Prostate gland (tissue), 2 donors: ENCODE measurements at regions not wholly inside any gene's neighbourhood (a gene's known extent, or its start where the extent isn't known, plus 50 kb on each side); places are given as distances from the start of the nearest gene placed in this dataset.

Experiments used
- DNase-seq: peaks from one replicate; pipeline ENCODE4 v3.0.0-alpha.2; 2019; ENCODE audit warnings: low spot score
- H3K27ac ChIP-seq, 2 donors: fragments of 200-600 bp; sonication (generic); 2 replicates each; pipeline ENCODE4 v1.5.1; 2017 to 2019
- H3K27me3 ChIP-seq: fragments of 200-600 bp; sonication (generic); replicated peaks from 2 replicates; pipeline ENCODE4 v1.5.1; 2019; ENCODE audit not compliant: insufficient read depth
- H3K36me3 ChIP-seq, 2 donors: fragments of 200-600 bp; sonication (generic); 1 replicate in 1 of 2; 2 replicates in 1 of 2; pipeline versions ENCODE4 v1.5.1 to v1.8.1; 2017 to 2019
- H3K4me1 ChIP-seq: fragments of 200-600 bp; sonication (generic); replicated peaks from 2 replicates; pipeline ENCODE4 v1.5.1; 2019
- H3K4me3 ChIP-seq, 2 donors: fragments of 200-600 bp; sonication (generic); 2 replicates each; pipeline ENCODE4 v1.5.1; 2017 to 2019
- H3K9me3 ChIP-seq: fragments of 200-600 bp; sonication (generic); 2 replicates; pipeline ENCODE4 v1.5.1; 2017
- POLR2A ChIP-seq: fragments of 450-650 bp; IDR thresholded peaks from one replicate; pipeline ENCODE4 v1.6.1; 2016; ENCODE audit warnings: antibody characterized with exemption, mild to moderate bottlenecking
- POLR2AphosphoS5 ChIP-seq: sonication (generic); formaldehyde crosslinking; IDR thresholded peaks from one replicate; pipeline ENCODE4 v1.6.1; 2017; ENCODE audit warnings: antibody characterized with exemption
- WGBS: methylation state at CpG from one replicate; pipeline ENCODE4 v1.1.5; 2018; 5-methylcytosine and 5-hydroxymethylcytosine counted together
- intact Hi-C: fragments of 100-400 bp; cut with DNase I; formaldehyde crosslinking; loops from one replicate; pipeline ENCODE4 v1.14.2; 2022
- TF ChIP-seq, protein P1 (sequence below), 4 experiments: fragments of 200-600 bp in 2 of 4; fragments of 450-650 bp in 2 of 4; sonication (generic) in 2 of 4; IDR thresholded peaks; 1 replicate in 3 of 4; 2 replicates in 1 of 4; pipeline ENCODE4 v1.5.1; 2016 to 2019; ENCODE audit warnings: antibody characterized with exemption in 4 of 4, mild to moderate bottlenecking in 2 of 4, moderate library complexity in 2 of 4

DNA sequence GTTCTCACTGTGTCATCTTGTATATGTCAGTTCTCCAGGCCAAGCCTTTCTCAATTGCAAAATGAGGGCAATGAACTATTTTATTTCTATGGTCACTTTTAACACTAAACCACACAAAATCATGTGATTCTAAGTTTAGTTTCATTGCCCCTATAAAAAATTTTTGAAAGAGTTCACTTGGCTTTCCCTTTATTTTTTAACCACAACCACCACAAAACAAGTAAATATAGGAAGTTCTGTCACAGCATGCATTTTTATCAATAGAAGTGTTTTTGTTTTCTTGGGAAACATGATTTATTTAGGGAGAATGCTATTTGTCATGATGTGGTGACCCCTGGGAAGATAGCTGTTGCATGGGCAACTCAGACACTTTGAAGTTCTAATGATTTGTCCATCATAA lies 169.1 kb downstream of the CSNK1G3 start:
- TF ChIP-seq, protein P1, sequence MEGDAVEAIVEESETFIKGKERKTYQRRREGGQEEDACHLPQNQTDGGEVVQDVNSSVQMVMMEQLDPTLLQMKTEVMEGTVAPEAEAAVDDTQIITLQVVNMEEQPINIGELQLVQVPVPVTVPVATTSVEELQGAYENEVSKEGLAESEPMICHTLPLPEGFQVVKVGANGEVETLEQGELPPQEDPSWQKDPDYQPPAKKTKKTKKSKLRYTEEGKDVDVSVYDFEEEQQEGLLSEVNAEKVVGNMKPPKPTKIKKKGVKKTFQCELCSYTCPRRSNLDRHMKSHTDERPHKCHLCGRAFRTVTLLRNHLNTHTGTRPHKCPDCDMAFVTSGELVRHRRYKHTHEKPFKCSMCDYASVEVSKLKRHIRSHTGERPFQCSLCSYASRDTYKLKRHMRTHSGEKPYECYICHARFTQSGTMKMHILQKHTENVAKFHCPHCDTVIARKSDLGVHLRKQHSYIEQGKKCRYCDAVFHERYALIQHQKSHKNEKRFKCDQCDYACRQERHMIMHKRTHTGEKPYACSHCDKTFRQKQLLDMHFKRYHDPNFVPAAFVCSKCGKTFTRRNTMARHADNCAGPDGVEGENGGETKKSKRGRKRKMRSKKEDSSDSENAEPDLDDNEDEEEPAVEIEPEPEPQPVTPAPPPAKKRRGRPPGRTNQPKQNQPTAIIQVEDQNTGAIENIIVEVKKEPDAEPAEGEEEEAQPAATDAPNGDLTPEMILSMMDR (IDR thresholded peaks at IDR 0.05): no peak
- TF ChIP-seq POLR2AphosphoS5 (no peak), POLR2A (no peak)
- no peak overlapping the region for H3K4me3 ChIP-seq
- intact Hi-C loops: no loop called here
- H3K27ac ChIP-seq: no peak overlapping the region
- H3K4me1 ChIP-seq: no peaks in the 10 kb centered on the region
- no peaks in the 10 kb centered on the region for H3K36me3 ChIP-seq
- H3K9me3 ChIP-seq: no peaks in the 10 kb centered on the region
- DNase-seq: no peak
- no peaks in the 10 kb centered on the region for H3K27me3 ChIP-seq

DNA sequence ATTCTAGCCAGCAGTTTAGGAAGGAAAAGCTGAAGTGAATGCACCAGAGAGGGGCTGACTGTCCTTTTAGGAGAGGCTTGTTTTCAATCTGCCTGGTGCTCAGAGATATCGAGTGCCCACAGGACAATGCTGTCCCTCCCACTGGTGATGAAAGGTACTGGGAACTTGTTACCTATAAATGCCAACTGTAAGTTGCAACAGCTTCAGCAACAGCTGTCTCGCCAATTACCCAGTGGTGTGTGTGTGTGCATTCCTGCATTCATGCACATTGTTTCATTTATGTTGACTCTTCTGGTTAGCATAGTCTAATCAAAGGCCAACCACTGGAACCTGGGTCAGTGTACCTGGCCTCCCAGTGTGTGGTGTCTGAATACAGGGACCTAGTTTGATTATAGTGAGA lies 161.1 kb downstream of the CSNK1G3 start:
- Histone ChIP-seq H3K9me3 (no peaks in the 10 kb centered on the region), H3K36me3 (no peaks in the 10 kb centered on the region), H3K4me3 (no peak overlapping the region), H3K27me3 (no peaks in the 10 kb centered on the region), H3K4me1 (no peaks in the 10 kb centered on the region), H3K27ac (no peak overlapping the region)
- TF ChIP-seq POLR2A: no peak
- TF ChIP-seq, protein P1 (IDR thresholded peaks at IDR 0.05): no peak
- TF ChIP-seq POLR2AphosphoS5: no peak
- WGBS: 46% methylated on average over 2 of the region's 2 CpGs
- DNase-seq: peak; percentile 7
- intact Hi-C loops: no loop called here

DNA sequence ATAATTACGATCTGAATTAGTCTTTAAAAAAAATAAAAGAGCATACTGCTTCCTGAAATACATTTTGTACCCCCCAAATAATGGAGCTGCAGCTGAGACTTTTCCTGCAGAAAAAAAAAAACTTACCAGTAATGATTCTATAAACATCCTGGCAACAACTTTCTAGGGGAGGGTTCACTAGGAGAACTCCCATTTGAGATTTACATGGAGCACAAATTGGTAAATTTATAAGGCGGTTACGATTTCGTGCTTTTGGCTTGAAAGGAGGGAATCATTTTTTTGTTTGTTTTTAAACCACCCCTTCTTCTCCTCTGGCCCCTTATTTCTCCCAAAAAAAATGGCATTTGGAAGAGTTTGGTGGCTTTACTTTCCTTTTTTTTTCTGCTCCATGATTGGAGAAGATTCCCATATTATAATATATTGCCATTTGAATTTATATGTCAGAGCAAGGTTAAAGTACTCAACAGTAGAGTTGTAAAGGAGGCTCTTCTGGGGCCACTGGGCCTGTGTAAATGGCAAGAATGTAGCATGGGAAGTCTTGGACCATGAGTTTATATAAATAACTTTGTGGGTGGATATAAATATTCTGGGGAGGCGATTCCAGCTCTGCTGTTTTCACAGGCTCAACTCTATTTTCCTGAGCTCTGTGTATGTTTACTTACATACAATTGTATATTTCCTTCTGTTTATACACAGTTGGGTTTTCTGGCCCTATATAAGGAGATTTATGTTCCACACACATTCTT lies 159.9 kb downstream of the CSNK1G3 start:
- Histone ChIP-seq H3K27me3 (no peaks in the 10 kb centered on the region), H3K4me1 (no peaks in the 10 kb centered on the region), H3K36me3 (no peaks in the 10 kb centered on the region), H3K27ac (no peak overlapping the region), H3K4me3 (no peak overlapping the region), H3K9me3 (no peaks in the 10 kb centered on the region)
- 83% methylated on average over 5 of the region's 5 CpGs for WGBS
- TF ChIP-seq, protein P1 (IDR thresholded peaks at IDR 0.05): no peak
- TF ChIP-seq POLR2AphosphoS5 (no peak), POLR2A (no peak)
- intact Hi-C loops: no loop called here
- DNase-seq: no peak

DNA sequence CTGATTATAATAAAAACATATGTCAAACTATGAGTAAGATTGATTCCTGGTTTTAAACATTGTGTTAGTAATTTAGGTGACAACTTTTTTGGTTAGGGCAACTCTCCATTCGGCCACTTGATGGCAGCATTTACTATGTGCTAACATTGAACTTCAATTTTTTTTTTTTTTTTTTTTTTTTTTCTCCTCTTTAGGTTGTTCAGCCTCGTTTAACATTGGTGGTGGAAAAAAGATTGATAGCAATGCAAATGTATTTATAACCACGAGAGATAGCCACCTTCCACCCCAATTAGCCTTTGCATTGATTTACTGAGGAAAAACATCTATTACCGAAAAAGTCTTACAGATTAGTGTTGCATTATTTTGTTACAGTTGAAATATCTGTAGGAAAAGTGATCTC lies 159.1 kb downstream of the CSNK1G3 start:
- peak; percentile 25 for DNase-seq
- intact Hi-C loops: no loop called here
- Histone ChIP-seq H3K4me1 (no peaks in the 10 kb centered on the region), H3K27ac (no peak overlapping the region), H3K4me3 (no peak overlapping the region), H3K36me3 (no peaks in the 10 kb centered on the region), H3K9me3 (no peaks in the 10 kb centered on the region), H3K27me3 (no peaks in the 10 kb centered on the region)
- TF ChIP-seq POLR2A (no peak), POLR2AphosphoS5 (no peak)
- TF ChIP-seq, protein P1 (IDR thresholded peaks at IDR 0.05): peak; percentile 15 to 72 (median 68)
- 16% methylated on average over 4 of the region's 4 CpGs for WGBS
